ENCODE measurements at regions not wholly inside any gene's neighbourhood (a gene's known extent, or its start where the extent isn't known, plus 50 kb on each side); places are given as distances from the start of the nearest gene placed in this dataset.

GRCh38 chr1:208809876-208810275 lies 565.7 kb upstream of the PLXNA2 start:
- no peak for TF ChIP-seq CTCF (IDR thresholded peaks at IDR 0.05; ENCODE audit: poor library complexity, severe bottlenecking)
- no peak for TF ChIP-seq REST (IDR thresholded peaks at IDR 0.05; ENCODE audit: borderline replicate concordance)
